DMS114 treated with DMSO at 0.1 percent for 48 hours (cell line): ENCODE measurements at regions not wholly inside any gene's neighbourhood (a gene's known extent, or its start where the extent isn't known, plus 50 kb on each side); places are given as distances from the start of the nearest gene placed in this dataset.
"Not testable (repeated sequence)": the region's sequence is repeated elsewhere in the genome, so short reads cannot be mapped to it uniquely, and the experiment has no call there.

Experiments used
- DNase-seq: peaks from one replicate; lab custom pipeline; 2025; ENCODE audit not compliant: unreplicated experiment; lab: John Stamatoyannopoulos, UW

DNA sequence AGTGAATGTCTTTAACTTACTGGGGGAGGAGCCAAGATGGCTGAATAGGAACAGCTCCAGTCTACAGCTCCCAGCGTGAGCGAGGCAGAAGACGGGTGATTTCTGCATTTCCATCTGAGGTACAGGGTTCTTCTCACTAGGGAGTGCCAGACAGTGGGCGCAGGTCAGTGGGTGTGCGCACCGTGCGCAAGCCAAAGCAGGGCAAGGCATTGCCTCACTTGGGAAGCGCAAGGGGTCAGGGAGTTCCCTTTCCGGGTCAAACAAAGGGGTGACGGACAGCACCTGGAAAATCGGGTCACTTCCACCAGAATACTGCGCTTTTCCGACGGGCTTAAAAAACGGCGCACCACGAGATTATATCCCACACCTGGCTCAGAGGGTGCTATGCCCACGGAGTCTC lies 187.3 kb downstream of the CHIC2 start:
- DNase-seq = not testable (repeated sequence)

DNA sequence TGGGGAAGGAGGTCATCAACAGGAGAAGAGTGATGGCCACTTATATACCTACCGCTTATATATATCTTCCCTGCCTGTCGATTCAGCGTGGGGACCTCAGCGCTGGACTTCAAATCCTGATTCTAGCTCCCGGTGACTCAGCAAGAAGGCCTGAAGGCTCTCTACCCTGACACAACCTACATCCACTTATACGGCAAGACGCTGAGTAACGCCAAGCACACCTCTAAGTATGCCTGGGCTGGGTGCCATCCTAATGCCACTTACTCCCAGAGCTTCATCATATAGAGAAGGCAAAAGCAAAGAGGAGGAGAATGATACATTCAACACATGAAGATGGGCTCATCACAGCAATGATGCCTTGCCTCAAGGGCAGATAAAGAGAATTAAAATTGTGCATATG lies 198.3 kb downstream of the CHIC2 start:
- DNase-seq = no peak

DNA sequence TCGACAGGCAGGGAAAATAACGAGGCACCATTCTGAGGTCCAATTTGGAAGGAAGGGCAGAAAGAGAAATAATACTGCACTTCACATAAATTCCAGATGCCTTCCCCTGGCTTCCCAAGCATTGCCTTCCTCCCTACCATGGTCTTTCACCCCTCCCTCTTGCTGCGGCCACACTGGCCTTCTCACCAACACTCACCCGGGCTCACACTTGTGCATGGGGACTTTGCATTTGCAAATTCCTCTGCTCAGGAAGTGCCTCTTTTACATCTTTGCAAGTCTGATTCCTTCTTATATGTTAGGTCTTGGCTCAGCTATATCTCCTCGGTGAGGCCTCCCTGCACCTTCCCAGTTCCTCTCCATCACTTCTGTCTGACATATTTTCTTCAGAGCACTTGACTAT lies 199.4 kb downstream of the CHIC2 start:
- DNase-seq = no peak

DNA sequence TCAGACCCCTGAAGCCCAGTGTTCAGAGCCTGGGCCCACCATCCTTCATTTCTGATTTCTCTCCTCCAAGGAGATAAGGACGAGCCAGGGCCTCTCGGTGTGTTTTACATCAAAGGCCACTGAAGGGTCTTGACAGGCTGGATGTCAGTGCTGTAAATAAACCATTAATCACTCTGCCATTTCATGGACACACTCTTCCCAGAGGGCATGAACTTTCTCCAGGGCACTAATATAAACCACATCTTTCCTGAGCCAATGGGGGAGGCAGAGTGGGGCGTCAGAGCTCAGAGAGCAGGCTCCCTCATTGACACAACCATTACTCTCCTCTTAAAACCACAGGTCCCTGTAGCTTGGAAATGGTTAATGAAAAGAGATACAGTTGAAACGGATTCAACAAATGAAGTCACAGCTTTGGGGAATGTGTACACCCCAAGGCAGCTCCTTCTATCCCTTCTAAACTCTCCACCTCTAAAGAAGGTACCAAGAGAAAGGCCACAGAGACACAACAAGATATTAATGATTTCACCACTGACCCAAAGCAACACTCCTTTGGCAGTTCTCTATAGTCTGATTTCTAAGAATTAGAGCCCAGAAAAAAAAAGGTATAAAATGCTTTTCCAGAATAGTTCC lies 200.6 kb downstream of the CHIC2 start:
- DNase-seq = no peak

DNA sequence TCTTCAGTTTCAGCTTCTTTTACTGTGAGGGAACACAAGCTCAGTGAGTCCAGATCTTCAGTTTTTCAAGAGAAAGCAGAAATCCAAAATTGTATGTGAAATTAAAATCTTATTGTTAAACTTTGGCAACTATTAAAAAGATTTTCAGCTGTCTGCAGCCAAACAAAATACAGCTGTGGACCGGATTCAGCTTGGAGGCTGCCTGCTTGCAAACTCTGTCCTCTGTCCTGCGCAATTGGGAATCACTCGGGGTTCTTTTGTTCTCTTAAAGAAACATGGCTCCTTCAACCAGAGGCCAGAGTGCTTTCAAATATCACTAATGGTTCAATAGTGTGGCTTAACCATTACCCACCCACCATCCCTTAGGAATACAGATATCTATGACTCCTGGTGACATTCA lies 201.2 kb downstream of the CHIC2 start:
- no peak for DNase-seq

DNA sequence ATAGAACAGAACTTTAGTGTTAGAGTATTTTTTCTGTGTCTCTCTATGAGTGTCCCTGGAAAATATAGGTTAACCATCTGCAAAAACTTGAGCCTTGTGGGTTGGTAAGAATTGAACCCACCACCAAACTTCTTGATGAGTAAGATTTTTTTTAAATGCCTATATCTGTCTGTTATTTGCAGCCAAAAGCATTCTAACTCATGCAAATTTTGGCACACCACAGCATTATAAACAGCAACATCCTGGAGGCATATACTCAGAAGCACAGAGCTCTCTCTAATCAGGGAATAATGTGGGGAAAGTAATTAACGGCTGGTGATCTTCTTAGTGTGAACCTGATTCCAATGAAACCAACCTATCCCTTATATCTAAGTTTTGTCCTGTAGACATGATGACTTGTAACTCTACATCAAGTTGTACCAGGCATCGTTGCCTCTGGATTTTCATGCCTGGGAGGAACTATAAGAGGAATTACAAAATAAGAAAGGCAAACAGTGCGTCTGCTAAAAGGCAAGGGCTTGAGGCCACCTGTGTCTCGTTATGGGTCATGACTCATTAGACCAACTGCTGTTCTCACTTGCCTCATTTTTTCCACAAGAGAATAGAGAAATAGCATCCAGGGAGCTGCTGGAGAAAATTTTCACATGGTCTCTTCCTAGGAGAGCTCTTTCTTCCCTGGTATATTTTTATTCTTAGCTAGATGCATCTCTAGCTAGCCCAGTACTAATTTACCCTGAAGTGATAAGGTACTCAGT lies 202.4 kb downstream of the CHIC2 start:
- DNase-seq = no peak

DNA sequence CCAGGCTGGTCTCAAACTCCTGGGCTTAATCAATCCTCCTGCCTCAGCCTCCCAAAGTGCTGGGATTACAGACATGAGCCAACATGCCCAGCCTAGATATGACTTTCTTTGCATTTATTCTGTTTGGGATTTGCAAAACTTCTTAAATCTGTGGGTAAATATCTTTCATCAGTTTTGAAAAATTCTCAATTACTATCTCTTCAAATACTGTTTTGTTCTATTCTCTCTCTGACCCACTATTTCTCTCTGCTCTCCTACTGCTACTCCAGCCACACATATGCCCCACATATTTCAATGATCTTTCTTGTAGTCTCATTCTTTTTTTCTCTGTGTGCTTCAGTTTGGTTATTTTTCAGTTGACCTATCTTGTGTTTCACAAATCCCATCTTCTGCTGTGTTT lies 205.1 kb downstream of the CHIC2 start:
- DNase-seq = no peak

DNA sequence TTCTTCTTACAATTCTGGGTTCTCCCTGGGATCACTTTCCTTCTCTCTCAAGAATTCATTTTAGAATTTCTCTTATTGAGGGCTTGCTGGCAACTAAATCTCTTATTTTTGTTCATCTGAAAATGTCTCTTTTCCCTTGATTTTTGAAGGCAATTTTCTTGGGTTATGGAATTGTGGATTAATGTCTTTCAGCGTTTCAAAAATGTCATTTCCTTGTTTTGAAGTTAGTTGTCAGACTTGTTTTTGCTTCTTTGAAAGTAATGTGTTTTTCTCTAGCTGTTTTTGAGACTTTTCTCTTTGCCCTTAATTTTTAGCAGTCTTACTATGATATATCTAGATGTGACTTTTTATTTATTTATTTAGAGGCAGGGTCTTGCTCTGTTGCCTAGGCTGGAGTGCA lies 205.7 kb downstream of the CHIC2 start:
- DNase-seq = no peak

DNA sequence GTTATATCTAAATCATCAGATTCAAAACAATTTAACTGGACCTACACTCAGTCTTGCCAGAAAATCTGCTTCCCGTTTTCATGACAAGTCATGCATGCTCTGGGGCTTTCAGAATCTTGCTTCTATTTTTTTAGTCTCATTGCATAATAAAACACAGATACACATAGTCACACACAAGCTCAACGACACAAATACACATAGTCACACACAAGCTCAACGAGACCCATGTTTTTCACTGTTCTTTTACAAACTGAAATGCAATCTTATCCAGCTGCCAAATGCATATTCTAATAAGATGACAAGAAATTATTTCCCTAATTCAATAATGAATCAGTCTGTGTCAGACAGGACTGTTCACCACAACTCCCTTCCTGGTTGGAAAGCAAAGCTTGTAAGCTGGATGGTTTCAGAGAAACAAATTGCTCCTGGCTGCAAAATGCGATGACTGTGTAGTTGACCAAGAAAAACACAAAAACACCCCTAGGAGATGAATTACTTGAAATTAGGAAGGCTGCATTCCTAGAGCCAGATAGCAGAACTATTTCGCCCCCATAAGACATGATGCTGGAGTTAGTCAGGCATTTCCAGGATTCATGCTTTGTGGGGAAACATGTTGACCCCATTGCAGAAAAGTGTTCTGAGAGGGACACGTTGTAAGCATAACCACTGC lies 208.7 kb downstream of the CHIC2 start:
- no peak for DNase-seq

DNA sequence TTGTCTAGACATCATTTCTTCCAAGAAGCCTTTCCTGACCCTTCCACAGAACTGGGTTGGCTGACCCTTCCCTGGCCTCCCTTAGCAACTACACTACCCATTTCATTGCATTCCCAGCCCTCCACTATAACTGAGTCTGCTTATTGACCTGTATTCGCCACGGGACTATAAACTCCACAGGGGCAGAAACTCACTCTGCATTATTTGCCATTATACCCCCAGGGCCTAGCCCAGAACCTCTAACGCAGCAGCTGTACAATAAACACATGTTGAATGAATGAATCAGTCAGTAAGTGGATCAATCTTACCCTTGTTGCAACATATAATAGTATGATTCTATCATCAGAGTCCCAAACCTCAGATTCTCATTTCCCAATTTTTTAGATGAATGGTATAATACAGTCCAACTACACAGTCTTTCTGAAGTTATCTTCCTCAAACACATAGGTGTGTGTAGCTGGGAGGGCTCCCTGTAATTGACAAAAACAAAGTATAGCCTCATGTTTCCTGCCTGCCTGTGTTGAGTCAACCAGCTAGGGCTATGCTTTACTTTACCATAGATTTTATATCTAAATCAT lies 209.3 kb downstream of the CHIC2 start:
- no peak for DNase-seq

DNA sequence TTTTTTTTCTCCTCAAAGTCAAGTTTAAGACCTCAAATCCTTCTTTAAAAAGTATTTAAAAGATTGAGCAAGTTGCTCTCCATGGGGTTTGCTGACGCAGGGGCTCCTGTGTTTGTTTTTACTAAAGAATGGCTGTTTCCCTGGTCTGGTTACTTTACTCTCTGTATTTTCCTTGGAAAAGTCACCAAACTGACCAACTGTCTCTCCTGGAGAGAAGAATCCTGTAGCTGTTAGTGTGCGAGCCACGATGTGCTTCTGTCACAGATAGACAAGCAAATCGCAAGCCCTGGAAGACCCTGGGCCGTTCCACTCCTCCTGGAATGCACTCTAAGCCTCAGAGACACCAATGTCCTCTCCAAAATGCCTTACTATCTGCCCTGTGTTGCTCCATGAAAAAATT lies 212.1 kb downstream of the CHIC2 start:
- DNase-seq = no peak

DNA sequence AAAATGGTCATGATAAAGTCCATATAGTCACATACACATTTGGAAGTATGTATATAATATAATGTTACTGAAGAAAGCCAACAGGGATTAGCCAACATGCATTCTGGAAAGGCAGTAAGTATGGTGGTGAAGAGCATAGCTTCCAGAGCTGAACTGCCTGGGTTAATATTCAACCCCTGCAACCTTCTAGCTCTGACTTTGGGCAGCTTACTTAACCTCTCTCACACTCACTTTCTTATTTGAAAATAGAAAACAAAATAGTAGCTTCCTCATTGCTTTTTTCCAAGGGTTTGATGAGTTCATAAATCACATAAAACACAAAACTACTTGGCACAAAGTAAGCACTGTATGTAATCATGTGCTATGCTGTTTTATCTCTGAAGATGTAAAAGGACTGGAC lies 216.4 kb downstream of the CHIC2 start:
- DNase-seq = no peak

DNA sequence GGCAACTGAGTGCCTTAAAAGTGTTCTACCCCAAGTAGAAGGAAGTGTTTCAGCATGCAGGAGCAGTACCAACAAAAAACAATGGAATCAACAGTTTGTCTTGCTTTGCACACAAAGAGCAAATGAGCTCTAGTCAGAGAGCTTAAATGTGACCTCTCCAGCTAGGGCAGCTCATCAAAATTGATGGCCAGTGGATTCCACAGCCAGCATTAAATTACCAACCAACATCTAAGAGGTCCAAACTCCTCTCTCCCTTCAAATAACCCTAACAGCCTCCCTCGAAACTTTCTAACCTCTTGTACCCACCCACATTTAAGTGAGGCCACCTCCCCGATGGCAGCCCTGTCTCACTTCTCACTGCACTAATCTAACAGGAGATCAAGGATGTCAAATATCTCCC lies 219.9 kb downstream of the CHIC2 start:
- no peak for DNase-seq

DNA sequence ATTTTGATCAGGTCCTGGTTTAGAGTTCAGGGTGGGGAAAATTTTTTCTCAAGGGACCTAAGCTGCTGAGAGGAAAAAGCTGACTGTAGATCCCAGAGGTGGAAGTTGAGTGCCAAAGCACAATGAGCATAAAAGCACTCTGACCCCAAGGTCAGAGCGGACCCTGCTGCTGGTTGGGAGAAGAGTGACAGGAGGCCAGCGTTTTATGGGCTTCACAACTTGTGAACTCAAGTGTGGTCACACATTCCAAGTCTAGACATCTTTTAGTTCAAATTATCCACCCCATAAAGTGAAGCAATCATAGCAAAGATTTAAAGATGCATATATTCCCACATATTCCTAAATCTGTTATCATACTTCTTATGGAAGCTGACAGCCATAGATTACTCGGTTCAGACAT lies 220.3 kb downstream of the CHIC2 start:
- DNase-seq = no peak

DNA sequence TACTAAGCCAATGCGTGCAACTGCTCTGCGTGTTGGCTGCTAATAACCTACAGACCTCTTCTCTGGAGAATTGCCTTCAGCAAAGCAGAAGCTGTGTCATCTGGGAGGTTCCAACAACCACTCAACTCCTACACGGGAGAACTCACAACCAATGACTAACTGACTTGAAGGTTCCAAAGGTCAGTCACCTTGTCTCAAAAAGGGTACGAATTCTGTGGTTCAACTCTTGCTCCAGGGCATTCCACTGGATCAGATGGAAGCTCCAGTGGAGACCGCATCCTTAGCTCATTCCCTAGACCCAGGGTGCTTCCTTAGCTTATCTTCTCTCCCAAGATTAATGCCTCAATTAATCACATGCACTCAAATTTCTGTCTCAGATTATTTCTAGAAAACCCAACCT lies 222.7 kb downstream of the CHIC2 start:
- no peak for DNase-seq

DNA sequence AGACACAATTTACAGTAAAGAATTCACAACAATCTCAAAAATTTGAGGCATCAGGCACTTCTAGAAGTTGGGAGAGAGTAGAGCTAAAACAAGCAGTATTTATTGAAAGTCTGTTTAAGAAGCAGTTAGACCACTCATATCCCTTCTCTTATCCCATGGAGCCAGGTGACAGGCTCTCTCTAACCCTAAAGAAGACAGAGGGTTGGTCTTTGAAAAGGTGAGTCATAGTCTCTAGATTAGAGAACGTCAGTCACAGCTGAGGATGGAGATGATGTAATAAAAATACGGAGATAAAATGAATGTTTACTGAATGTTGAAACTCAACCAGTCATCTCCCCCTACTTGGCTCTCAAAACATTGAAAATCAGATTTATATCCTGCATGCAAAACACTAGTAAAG lies 223.8 kb downstream of the CHIC2 start:
- DNase-seq = no peak

DNA sequence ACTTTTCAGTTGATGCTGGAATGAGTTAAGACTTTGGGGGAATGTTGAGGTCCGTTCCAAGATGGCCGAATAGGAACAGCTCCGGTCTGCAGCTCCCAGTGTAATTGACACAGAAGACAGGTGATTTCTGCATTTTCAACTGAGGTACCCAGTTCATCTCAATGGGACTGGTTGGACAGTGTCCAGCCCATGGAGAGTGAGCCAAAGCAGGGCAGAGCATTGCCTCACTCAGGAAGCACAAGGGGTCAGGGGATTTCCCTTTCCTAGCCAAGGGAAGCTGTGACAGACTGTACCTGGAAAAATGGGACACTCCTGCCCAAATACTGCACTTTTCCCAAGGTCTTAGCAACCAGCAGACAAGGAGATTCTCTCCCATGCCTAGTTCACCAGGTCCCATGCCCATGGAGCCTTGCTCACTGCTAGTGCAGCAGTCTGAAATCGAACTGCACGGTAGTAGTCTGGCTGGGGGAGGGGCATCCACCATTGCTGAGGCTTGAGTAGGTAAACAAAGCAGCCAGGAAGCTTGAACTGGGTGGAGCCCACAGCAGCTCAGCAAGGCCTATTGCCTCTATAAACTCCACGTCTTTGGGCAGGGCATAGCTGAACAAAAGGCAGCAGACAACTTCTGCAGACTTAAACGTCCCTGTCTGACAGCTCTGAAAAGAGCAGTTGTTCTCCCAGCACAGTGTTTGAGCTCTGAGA lies 231.0 kb downstream of the CHIC2 start:
- DNase-seq = not testable (repeated sequence)

DNA sequence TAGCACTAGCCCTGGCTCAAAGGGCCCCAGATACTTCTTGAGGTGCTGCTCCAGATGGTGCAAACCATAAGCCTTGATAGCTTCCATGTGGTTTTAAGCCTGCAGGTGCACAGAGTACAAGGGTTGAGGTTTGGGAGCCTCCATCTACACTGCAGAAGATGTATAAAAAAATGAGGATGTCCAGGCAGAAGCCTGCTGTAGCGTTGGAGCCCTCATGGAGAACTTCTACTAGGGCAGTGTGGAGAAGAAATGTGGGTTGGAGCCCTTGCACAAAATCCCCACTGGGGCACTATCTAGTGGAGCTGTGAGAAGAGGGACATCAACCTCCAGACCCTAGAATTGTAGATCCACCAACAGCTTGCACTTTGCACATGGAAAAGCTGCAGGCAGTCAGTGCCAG lies 231.9 kb downstream of the CHIC2 start:
- DNase-seq = no peak

DNA sequence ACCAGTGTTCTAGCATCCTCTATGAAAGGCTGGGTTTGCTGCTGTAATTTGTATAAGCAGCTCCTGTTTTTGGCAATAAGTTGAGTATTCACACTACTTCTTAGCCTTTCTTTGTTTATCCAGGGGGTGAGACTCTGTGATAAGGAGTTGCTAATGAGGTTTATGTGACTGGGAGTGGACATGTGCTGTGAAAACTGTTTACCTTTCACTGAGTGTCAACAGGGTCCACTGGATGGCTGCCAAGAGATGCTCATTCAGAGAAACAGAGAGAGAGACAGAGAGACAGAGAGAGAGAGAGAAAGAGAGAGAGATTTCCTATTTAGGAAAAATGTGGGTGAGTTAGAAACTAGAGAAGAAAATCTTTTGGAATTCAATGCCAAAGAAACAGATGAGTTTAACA lies 233.9 kb downstream of the CHIC2 start:
- no peak for DNase-seq

DNA sequence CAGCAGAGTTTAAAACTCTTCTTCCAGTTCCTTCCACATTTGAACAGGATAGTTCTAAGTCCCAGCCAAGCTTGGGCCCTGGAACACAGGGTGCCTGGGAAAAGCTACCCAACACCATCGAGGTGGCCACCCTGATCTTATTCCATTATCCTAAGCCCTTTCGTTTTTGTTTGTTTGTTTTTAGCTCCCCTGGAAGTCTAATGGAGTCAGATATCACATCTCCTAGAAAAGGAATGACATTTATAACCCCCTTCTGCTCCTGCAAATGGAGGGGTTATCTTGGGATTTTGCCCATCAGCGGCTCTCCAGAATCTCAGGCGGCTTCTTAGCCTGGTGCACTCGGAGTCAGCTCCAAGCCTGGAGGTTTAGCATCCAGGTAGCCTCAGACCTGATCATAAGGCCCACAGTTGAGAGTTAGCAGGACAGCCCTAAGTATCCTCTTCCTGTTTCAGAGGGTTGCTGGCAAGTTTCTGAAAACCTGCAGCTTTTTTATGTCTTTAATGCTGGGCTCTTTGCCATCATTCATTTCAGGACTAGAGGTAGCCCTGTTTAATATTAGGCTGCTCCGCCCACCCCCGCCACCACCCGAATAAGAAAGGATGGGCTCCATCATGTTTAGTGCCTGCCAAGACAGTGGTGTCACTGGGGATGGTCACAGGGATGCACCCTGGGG lies 230.0 kb upstream of the LNX1 start:
- DNase-seq = no peak

DNA sequence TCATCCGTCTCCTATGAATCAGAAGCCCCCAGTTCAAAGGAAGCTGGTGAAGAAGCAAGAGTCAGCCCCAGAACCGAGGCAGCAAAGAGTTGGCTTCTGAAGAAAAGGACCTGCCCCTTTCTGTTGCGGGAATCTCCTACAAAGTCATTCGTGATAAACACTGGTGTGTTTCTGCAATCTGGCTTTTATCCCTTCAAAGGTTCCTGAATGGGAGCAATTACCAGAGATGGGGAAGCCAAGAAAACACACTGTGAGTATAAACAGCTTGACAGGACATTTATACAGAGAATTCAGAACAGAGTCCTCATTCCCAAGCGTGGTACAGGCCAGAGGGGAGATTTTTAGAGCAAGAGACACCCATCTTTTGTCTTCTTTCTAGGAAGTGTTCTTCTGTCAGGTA lies 226.8 kb upstream of the LNX1 start:
- no peak for DNase-seq
